ENCODE measurements at regions not wholly inside any gene's neighbourhood (a gene's known extent, or its start where the extent isn't known, plus 50 kb on each side); places are given as distances from the start of the nearest gene placed in this dataset.
A peak's percentile ranks its signal among the peaks of the same experiment; 100 is the strongest.

GRCh38 chr20:52592567-52592966 lies 379.6 kb upstream of the TSHZ2 start:
- H3K4me1 ChIP-seq (ENCODE audit: insufficient read depth, low read length), result no peaks in the 10 kb centered on the region
- BruUV-seq (replicated peaks), result no TSS peak

More at GRCh38 chr20:52592567-52592966, 379.6 kb upstream of the TSHZ2 start:
- WGBS (ENCODE audit: low lambda C conversion rate), result 24% methylated on average over 3 of the region's 3 CpGs
- Histone ChIP-seq H3K4me3 (replicated peaks in 1 of 3; ENCODE audit: insufficient read depth in 1 of 3, low read depth in 2 of 3, low read length in 3 of 3) (no peak overlapping the region), H3K4me2 (ENCODE audit: low read depth, low read length) (no peak overlapping the region), H2AFZ (ENCODE audit: low read length) (no peak overlapping the region), H3K27ac (ENCODE audit: extremely low read length, insufficient read depth, low read length) (no peak overlapping the region), H3K9ac (ENCODE audit: insufficient read depth, low read depth, low read length) (no peak overlapping the region), H3K79me2 (ENCODE audit: insufficient read depth, low read length) (no peaks in the 10 kb centered on the region), H3K36me3 (replicated peaks in 1 of 2; ENCODE audit: control insufficient read depth in 1 of 2, insufficient read depth in 2 of 2, low read length in 2 of 2) (no peaks in the 10 kb centered on the region), H3K27me3 (ENCODE audit: control insufficient read depth in 1 of 2, insufficient read depth in 2 of 2, low read length in 2 of 2) (no peaks in the 10 kb centered on the region), H4K20me1 (ENCODE audit: insufficient read depth, low read length) (no peaks in the 10 kb centered on the region), H3K9me3 (ENCODE audit: low read length) (peaks cover 9% of the 10 kb centered on the region; the same call in 1 of the 2 replicates)
- intact Hi-C loops (cut with micrococcal nuclease; ENCODE audit: unreplicated experiment), result no loop called here
- in situ Hi-C loops (cut with HindIII; ENCODE audit: extremely low pct_ligation_motif_present, low pct_unique_long_range_greater_than_20kb), result no loop called here
- no peak for ATAC-seq
- no peak for FAIRE-seq
- CTCF ChIA-PET (ENCODE audit: low intra/inter-chr PET ratio, low total read pairs), result no interaction called here
- TF ChIP-seq POGZ (CRISPR knock-in tag; IDR thresholded peaks at IDR 0.05) (no peak), REL (CRISPR knock-in tag; conservative IDR thresholded peaks at IDR 0.05) (no peak), ZBTB44 (CRISPR knock-in tag; IDR thresholded peaks at IDR 0.05) (no peak), ZNF781 (CRISPR knock-in tag; IDR thresholded peaks at IDR 0.05; ENCODE audit: borderline replicate concordance, not compliant biosample characterization) (no peak), SP140L (CRISPR knock-in tag; IDR thresholded peaks at IDR 0.05; ENCODE audit: borderline replicate concordance) (no peak), ZNF484 (CRISPR knock-in tag; IDR thresholded peaks at IDR 0.05; ENCODE audit: borderline replicate concordance, low read depth) (no peak), BRCA1 (CRISPR knock-in tag; IDR thresholded peaks at IDR 0.05) (no peak), RAD51 (IDR thresholded peaks at IDR 0.05; ENCODE audit: borderline replicate concordance) (peak; percentile 89), USF2 (IDR thresholded peaks at IDR 0.05; ENCODE audit: low read depth, low read length) (peak; percentile 83), USF2 (CRISPR knock-in tag; IDR thresholded peaks at IDR 0.05; ENCODE audit: borderline replicate concordance) (no peak), ZNF737 (CRISPR knock-in tag; IDR thresholded peaks at IDR 0.05; ENCODE audit: borderline replicate concordance) (no peak), ZMAT3 (CRISPR knock-in tag; conservative IDR thresholded peaks at IDR 0.05) (no peak)
- POLR2A ChIA-PET, result no interaction called here
- no peak for DNase-seq (ENCODE audit: low spot score)
